ENCODE measurements at regions not wholly inside any gene's neighbourhood (a gene's known extent, or its start where the extent isn't known, plus 50 kb on each side); places are given as distances from the start of the nearest gene placed in this dataset.

DNA sequence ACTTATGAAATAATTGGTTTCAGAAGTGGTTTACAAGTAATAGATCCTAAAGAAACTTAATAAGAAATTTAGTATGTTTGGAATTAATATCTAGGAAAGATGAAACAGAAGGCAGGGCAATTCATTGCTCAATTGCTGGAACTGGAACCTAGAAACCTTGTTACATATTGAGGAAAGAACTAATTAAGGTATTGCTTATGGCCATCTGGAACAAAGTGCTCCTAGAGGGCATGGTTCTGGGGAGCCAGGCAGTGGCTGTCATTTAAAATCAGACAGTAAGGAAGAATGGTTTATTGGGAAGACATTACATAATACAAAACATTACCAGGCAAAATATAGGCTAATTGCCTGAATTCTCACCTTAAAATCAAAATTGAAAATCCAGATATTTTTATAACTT lies 224.1 kb downstream of the SLITRK6 start:
- TF ChIP-seq, protein P1, sequence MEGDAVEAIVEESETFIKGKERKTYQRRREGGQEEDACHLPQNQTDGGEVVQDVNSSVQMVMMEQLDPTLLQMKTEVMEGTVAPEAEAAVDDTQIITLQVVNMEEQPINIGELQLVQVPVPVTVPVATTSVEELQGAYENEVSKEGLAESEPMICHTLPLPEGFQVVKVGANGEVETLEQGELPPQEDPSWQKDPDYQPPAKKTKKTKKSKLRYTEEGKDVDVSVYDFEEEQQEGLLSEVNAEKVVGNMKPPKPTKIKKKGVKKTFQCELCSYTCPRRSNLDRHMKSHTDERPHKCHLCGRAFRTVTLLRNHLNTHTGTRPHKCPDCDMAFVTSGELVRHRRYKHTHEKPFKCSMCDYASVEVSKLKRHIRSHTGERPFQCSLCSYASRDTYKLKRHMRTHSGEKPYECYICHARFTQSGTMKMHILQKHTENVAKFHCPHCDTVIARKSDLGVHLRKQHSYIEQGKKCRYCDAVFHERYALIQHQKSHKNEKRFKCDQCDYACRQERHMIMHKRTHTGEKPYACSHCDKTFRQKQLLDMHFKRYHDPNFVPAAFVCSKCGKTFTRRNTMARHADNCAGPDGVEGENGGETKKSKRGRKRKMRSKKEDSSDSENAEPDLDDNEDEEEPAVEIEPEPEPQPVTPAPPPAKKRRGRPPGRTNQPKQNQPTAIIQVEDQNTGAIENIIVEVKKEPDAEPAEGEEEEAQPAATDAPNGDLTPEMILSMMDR (IDR thresholded peaks at IDR 0.05 in 4 of 5, conservative IDR thresholded peaks at IDR 0.05 in 1 of 5) = no peak
- TF ChIP-seq POLR2A (IDR thresholded peaks at IDR 0.05) = no peak
